TTC549 (cell line): ENCODE measurements at regions not wholly inside any gene's neighbourhood (a gene's known extent, or its start where the extent isn't known, plus 50 kb on each side); places are given as distances from the start of the nearest gene placed in this dataset.

ENCODE experiments used
- FAIRE-seq: peaks from 2 replicates; lab custom pipeline; 2012; peaks lifted over from hg19 to GRCh38; lab: Jason Lieb, UNC

GRCh38 chr9:32248189-32248712 lies 136.2 kb upstream of the ACO1 start:
- FAIRE-seq = no peak

GRCh38 chr9:32251539-32251938 lies 132.9 kb upstream of the ACO1 start:
- no peak for FAIRE-seq

GRCh38 chr9:32253731-32254130 lies 130.7 kb upstream of the ACO1 start:
- no peak for FAIRE-seq

- FAIRE-seq = no peak
Measured at GRCh38 chr9:32255026-32255425, 129.4 kb upstream of the ACO1 start.

- FAIRE-seq = no peak
Measured at GRCh38 chr9:32258482-32258881, 126.0 kb upstream of the ACO1 start.

- FAIRE-seq = no peak
Measured at GRCh38 chr9:32260151-32260862, 124.1 kb upstream of the ACO1 start.

- FAIRE-seq = no peak
Measured at GRCh38 chr9:32264170-32264864, 120.1 kb upstream of the ACO1 start.

- no peak for FAIRE-seq
Measured at GRCh38 chr9:32265037-32265436, 119.4 kb upstream of the ACO1 start.

- FAIRE-seq = no peak
Measured at GRCh38 chr9:32278991-32279390, 105.5 kb upstream of the ACO1 start.

- no peak for FAIRE-seq
Measured at GRCh38 chr9:32289756-32290155, 94.7 kb upstream of the ACO1 start.

- no peak for FAIRE-seq
Measured at GRCh38 chr9:32291370-32291769, 93.1 kb upstream of the ACO1 start.

GRCh38 chr9:32292611-32293010 lies 91.8 kb upstream of the ACO1 start:
- FAIRE-seq = no peak

- FAIRE-seq = no peak
Measured at GRCh38 chr9:32293091-32293490, 91.4 kb upstream of the ACO1 start.

- FAIRE-seq = no peak
Measured at GRCh38 chr9:32294106-32294505, 90.3 kb upstream of the ACO1 start.

- no peak for FAIRE-seq
Measured at GRCh38 chr9:32300373-32300772, 84.1 kb upstream of the ACO1 start.

- no peak for FAIRE-seq
Measured at GRCh38 chr9:32304495-32304894, 79.9 kb upstream of the ACO1 start.

GRCh38 chr9:32306006-32306405 lies 78.4 kb upstream of the ACO1 start:
- FAIRE-seq = no peak

- FAIRE-seq = no peak
Measured at GRCh38 chr9:32319312-32319929, 65.0 kb upstream of the ACO1 start.

GRCh38 chr9:32322622-32323021 lies 61.8 kb upstream of the ACO1 start:
- no peak for FAIRE-seq

- FAIRE-seq = no peak
Measured at GRCh38 chr9:32326146-32326545, 58.3 kb upstream of the ACO1 start.

- no peak for FAIRE-seq
Measured at GRCh38 chr9:32331240-32331639, 53.2 kb upstream of the ACO1 start.

GRCh38 chr9:32334112-32334511 lies 50.3 kb upstream of the ACO1 start:
- FAIRE-seq = no peak
